Lower lobe of right lung (tissue), 2 donors: ENCODE measurements at regions not wholly inside any gene's neighbourhood (a gene's known extent, or its start where the extent isn't known, plus 50 kb on each side); places are given as distances from the start of the nearest gene placed in this dataset.

Source experiments
- ATAC-seq, 2 donors: fragments of 200-7000 bp; cut with Tn5 transposase; one replicate each; pipeline ENCODE4 v1.9.1; 2020 to 2022; ENCODE audit warnings: mild to moderate bottlenecking in 2 of 2, moderate library complexity in 2 of 2
- DNase-seq: peaks from one replicate; pipeline ENCODE4 v3.0.0-alpha.2; 2020
- H3K27ac ChIP-seq: fragments of 200-600 bp; one replicate; pipeline ENCODE4 v1.8.0; 2022
- H3K27me3 ChIP-seq: fragments of 200-600 bp; one replicate; pipeline ENCODE4 v1.8.0; 2022; ENCODE audit warnings: low read depth
- H3K36me3 ChIP-seq: fragments of 200-600 bp; one replicate; pipeline ENCODE4 v1.8.0; 2022; ENCODE audit warnings: mild to moderate bottlenecking
- H3K4me1 ChIP-seq: fragments of 200-600 bp; one replicate; pipeline ENCODE4 v1.8.0; 2022
- H3K4me3 ChIP-seq: fragments of 200-600 bp; one replicate; pipeline ENCODE4 v1.8.0; 2022; ENCODE audit warnings: mild to moderate bottlenecking
- H3K9me3 ChIP-seq: fragments of 200-600 bp; one replicate; pipeline ENCODE4 v1.8.0; 2022
- intact Hi-C: fragments of 100-400 bp; cut with DNase I; formaldehyde crosslinking; loops from one replicate; pipeline ENCODE4 v1.11.0; 2022
- TF ChIP-seq, protein P1 (sequence below): fragments of 200-600 bp; IDR thresholded peaks from one replicate; pipeline ENCODE4 v1.8.0; 2022; ENCODE audit warnings: antibody characterized with exemption, mild to moderate bottlenecking
- donor health status: DM: no; HTN: yes; CAD: no; lungs with severe emphysema.

DNA sequence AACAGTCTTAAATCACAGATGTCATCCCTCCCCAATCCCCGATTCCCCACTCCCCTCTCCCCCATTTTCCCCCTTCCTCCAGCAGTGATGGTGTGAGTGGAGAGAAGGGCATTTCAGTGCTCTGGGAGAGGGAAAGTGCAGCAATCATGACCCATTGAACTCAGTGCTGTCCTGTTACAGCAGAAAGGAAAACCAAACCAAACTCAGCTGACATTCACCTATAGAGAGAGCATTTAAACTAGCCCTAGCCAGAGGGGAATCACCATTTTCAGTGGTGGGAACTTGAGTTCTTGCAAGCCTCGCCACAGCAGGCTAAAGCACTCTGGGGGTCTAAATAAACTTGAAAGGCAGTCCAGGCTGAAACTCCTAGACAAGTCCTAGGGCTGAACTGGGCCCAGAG is 129.9 kb upstream of the COL21A1 start:
- intact Hi-C loops = no loop called here
- peaks cover 12% of the 10 kb centered on the region for H3K4me1 ChIP-seq

GRCh38 chr6:56375806-56376205 is 128.4 kb upstream of the COL21A1 start:
- ATAC-seq = no peak
- intact Hi-C loops = no loop called here
- H3K36me3 ChIP-seq = no peaks in the 10 kb centered on the region
- DNase-seq = no peak
- H3K9me3 ChIP-seq = no peaks in the 10 kb centered on the region
- TF ChIP-seq, protein P1, sequence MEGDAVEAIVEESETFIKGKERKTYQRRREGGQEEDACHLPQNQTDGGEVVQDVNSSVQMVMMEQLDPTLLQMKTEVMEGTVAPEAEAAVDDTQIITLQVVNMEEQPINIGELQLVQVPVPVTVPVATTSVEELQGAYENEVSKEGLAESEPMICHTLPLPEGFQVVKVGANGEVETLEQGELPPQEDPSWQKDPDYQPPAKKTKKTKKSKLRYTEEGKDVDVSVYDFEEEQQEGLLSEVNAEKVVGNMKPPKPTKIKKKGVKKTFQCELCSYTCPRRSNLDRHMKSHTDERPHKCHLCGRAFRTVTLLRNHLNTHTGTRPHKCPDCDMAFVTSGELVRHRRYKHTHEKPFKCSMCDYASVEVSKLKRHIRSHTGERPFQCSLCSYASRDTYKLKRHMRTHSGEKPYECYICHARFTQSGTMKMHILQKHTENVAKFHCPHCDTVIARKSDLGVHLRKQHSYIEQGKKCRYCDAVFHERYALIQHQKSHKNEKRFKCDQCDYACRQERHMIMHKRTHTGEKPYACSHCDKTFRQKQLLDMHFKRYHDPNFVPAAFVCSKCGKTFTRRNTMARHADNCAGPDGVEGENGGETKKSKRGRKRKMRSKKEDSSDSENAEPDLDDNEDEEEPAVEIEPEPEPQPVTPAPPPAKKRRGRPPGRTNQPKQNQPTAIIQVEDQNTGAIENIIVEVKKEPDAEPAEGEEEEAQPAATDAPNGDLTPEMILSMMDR = no peak
- no peak overlapping the region for H3K4me3 ChIP-seq
- H3K4me1 ChIP-seq = peaks cover 27% of the 10 kb centered on the region
- H3K27ac ChIP-seq = no peak overlapping the region
- H3K27me3 ChIP-seq = no peaks in the 10 kb centered on the region

More for the DNA sequence above, 129.9 kb upstream of the COL21A1 start:
- no peaks in the 10 kb centered on the region for H3K9me3 ChIP-seq
- TF ChIP-seq, protein P1 = no peak
- ATAC-seq = no peak
- no peaks in the 10 kb centered on the region for H3K36me3 ChIP-seq
- no peak overlapping the region for H3K27ac ChIP-seq
- no peak overlapping the region for H3K4me3 ChIP-seq
- no peaks in the 10 kb centered on the region for H3K27me3 ChIP-seq
- DNase-seq = no peak

- intact Hi-C loops = no loop called here
- peak overlapping the region; percentile 13 for H3K27ac ChIP-seq
- ATAC-seq = peak; percentile 39 to 48
- DNase-seq = no peak
- no peaks in the 10 kb centered on the region for H3K9me3 ChIP-seq
- H3K36me3 ChIP-seq = no peaks in the 10 kb centered on the region
- no peaks in the 10 kb centered on the region for H3K27me3 ChIP-seq
- peaks cover 36% of the 10 kb centered on the region for H3K4me1 ChIP-seq
- H3K4me3 ChIP-seq = no peak overlapping the region
- TF ChIP-seq, protein P1 = no peak
Observed at GRCh38 chr6:56374841-56375369, 127.5 kb upstream of the COL21A1 start.

DNA sequence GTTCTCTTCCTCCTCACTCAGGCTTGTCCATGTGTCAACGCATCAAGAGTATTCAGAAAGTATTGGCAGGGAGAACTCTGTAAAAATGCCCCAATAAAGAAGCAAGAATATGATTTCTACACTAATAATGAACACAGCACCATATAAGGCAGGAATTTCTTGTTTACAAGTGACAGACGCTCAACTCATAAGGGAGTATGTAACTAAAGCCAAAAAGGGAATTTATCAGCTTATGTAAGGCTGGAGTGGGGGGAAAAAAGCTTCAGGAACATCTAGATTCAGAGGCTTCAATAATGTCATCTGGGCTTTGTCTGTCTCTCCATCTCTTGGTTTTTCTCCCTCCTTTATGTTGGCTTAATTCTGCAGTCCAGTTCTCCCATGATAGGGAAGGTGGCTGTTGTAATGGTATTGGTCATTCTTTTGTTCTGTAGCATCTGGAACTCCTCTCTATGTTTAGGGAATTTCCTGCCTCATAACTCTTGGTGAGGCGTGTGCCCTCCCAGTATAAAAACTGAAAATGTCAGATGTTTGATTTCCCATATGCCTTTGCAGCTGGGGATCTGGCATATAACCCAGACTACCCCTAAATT is 125.1 kb upstream of the COL21A1 start:
- DNase-seq = no peak
- no peaks in the 10 kb centered on the region for H3K9me3 ChIP-seq
- ATAC-seq = no peak
- peaks cover 49% of the 10 kb centered on the region for H3K4me1 ChIP-seq
- no peaks in the 10 kb centered on the region for H3K27me3 ChIP-seq
- TF ChIP-seq, protein P1 = no peak
- no peaks in the 10 kb centered on the region for H3K36me3 ChIP-seq
- no peak overlapping the region for H3K4me3 ChIP-seq
- H3K27ac ChIP-seq = peak overlapping the region; percentile 50
- intact Hi-C loops = no loop called here

GRCh38 chr6:56370561-56371211 is 123.3 kb upstream of the COL21A1 start:
- intact Hi-C loops = no loop called here
- ATAC-seq (peak; percentile 68 to 78), DNase-seq (no peak)
- Histone ChIP-seq H3K9me3 (no peaks in the 10 kb centered on the region), H3K4me3 (no peak overlapping the region), H3K4me1 (peaks cover 46% of the 10 kb centered on the region), H3K27ac (peak overlapping the region; percentile 72), H3K27me3 (no peaks in the 10 kb centered on the region), H3K36me3 (no peaks in the 10 kb centered on the region)
- TF ChIP-seq, protein P1 = no peak
